ENCODE measurements at regions not wholly inside any gene's neighbourhood (a gene's known extent, or its start where the extent isn't known, plus 50 kb on each side); places are given as distances from the start of the nearest gene placed in this dataset.

DNA sequence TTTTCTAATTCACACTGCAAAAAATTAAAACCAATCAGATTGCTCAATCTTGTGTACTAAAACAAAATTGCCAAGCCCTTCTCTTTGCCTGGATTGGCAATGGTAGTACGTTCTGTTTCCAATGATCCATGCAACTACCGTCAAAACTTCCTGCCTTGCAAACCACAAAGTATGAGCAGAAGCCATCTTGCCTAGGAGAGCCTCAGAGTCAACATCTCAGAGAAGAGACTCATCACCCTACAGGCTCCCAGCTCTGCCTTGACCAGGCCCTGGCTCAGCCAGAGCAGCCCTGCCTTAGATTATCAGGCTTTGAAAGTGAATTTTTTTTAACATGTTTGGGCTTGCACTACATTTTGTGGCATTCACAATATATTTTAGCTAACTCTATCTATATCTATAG, 574.1 kb downstream of the SATB2 start:
- TF ChIP-seq ZNF239 (tag by site-specific recombination; IDR thresholded peaks at IDR 0.05), result no peak
- no peak for TF ChIP-seq ZNF585B (tag by site-specific recombination; IDR thresholded peaks at IDR 0.05)
- no peak for TF ChIP-seq ZNF292 (tag by site-specific recombination; IDR thresholded peaks at IDR 0.05; ENCODE audit: borderline replicate concordance, low read depth)
- TF ChIP-seq ZNF791 (tag by site-specific recombination; IDR thresholded peaks at IDR 0.05), result no peak
- TF ChIP-seq ZNF571 (tag by site-specific recombination; IDR thresholded peaks at IDR 0.05), result no peak
- TF ChIP-seq ZBTB17 (tag by site-specific recombination; IDR thresholded peaks at IDR 0.05), result no peak
- TF ChIP-seq, protein P1, sequence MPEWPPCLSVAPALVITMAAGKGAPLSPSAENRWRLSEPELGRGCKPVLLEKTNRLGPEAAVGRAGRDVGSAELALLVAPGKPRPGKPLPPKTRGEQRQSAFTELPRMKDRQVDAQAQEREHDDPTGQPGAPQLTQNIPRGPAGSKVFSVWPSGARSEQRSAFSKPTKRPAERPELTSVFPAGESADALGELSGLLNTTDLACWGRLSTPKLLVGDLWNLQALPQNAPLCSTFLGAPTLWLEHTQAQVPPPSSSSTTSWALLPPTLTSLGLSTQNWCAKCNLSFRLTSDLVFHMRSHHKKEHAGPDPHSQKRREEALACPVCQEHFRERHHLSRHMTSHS (tag by site-specific recombination; IDR thresholded peaks at IDR 0.05), result no peak
- TF ChIP-seq ZNF707 (tag by site-specific recombination; IDR thresholded peaks at IDR 0.05), result no peak
- no peak for TF ChIP-seq EGR2 (tag by site-specific recombination; IDR thresholded peaks at IDR 0.05; ENCODE audit: low read depth)
- no peak for TF ChIP-seq REST (tag by site-specific recombination; IDR thresholded peaks at IDR 0.05)
- no peak for TF ChIP-seq OSR2 (tag by site-specific recombination; IDR thresholded peaks at IDR 0.05)
- no peak for TF ChIP-seq IKZF3 (tag by site-specific recombination; IDR thresholded peaks at IDR 0.05)
- TF ChIP-seq ZNF280C (tag by site-specific recombination; IDR thresholded peaks at IDR 0.05), result no peak
- no peak for TF ChIP-seq BCL11B (tag by site-specific recombination; IDR thresholded peaks at IDR 0.05; ENCODE audit: low read depth)
- no peak for TF ChIP-seq ZNF362 (tag by site-specific recombination; IDR thresholded peaks at IDR 0.05)
- no peak for TF ChIP-seq ZNF654 (tag by site-specific recombination; IDR thresholded peaks at IDR 0.05; ENCODE audit: low read depth)
- TF ChIP-seq ZNF416 (tag by site-specific recombination; IDR thresholded peaks at IDR 0.05), result no peak
- TF ChIP-seq TCF7L2 (IDR thresholded peaks at IDR 0.05; ENCODE audit: borderline replicate concordance, low read depth, low read length), result no peak
- Histone ChIP-seq H3K9me3 (ENCODE audit: control insufficient read depth, insufficient read depth, low read depth, low read length) (no peaks in the 10 kb centered on the region), H3K4me1 (ENCODE audit: control insufficient read depth, insufficient read depth, low read length) (no peaks in the 10 kb centered on the region), H3K4me3 (ENCODE audit: low read depth, low read length) (no peak overlapping the region), H3K27ac (ENCODE audit: extremely low read depth, low read depth, low read length) (no peak overlapping the region), H3K36me3 (ENCODE audit: control insufficient read depth in 2 of 2, insufficient read depth in 1 of 2, low read length in 2 of 2) (no peaks in the 10 kb centered on the region)
- ChIA-PET POLR2A (no interaction called here), CTCF (no interaction called here)

DNA sequence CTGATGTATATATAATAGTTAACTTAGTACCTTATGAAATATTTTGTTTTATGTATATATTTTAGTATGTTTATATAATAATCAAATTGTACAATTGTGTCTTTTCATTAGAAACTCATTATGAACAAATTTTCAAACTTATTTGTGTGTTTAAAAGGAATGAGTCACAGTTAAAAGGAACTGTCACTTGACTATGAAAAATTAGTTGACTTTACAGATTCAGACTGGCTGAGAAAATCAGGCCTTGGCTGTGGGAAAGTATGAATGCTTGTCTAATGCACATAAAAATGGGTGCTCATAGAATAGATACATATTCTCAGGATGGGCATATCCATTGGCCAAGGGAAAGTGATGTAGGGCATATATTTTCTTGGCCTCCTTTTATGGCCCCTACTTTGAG, 576.8 kb downstream of the SATB2 start:
- Histone ChIP-seq H3K4me3 (ENCODE audit: low read depth, low read length) (no peak overlapping the region), H3K9me3 (ENCODE audit: control insufficient read depth, insufficient read depth, low read depth, low read length) (no peaks in the 10 kb centered on the region), H3K27ac (ENCODE audit: extremely low read depth, low read depth, low read length) (no peak overlapping the region), H3K36me3 (ENCODE audit: control insufficient read depth in 2 of 2, insufficient read depth in 1 of 2, low read length in 2 of 2) (no peaks in the 10 kb centered on the region), H3K4me1 (ENCODE audit: control insufficient read depth, insufficient read depth, low read length) (no peaks in the 10 kb centered on the region)
- ChIA-PET POLR2A (no interaction called here), CTCF (no interaction called here)
- TF ChIP-seq ZNF777 (tag by site-specific recombination; IDR thresholded peaks at IDR 0.05; ENCODE audit: borderline replicate concordance), result no peak
- no peak for TF ChIP-seq ZFP3 (tag by site-specific recombination; IDR thresholded peaks at IDR 0.05; ENCODE audit: low read depth)
- no peak for TF ChIP-seq ZNF501 (tag by site-specific recombination; IDR thresholded peaks at IDR 0.05)
- no peak for TF ChIP-seq ZNF280C (tag by site-specific recombination; IDR thresholded peaks at IDR 0.05)
- TF ChIP-seq ZNF792 (tag by site-specific recombination; IDR thresholded peaks at IDR 0.05), result no peak
- TF ChIP-seq ZNF701 (tag by site-specific recombination; IDR thresholded peaks at IDR 0.05), result no peak
- TF ChIP-seq, protein P2, sequence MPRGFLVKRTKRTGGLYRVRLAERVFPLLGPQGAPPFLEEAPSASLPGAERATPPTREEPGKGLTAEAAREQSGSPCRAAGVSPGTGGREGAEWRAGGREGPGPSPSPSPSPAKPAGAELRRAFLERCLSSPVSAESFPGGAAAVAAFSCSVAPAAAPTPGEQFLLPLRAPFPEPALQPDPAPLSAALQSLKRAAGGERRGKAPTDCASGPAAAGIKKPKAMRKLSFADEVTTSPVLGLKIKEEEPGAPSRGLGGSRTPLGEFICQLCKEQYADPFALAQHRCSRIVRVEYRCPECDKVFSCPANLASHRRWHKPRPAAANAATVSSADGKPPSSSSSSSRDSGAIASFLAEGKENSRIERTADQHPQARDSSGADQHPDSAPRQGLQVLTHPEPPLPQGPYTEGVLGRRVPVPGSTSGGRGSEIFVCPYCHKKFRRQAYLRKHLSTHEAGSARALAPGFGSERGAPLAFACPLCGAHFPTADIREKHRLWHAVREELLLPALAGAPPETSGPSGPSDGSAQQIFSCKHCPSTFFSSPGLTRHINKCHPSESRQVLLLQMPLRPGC (tag by site-specific recombination; IDR thresholded peaks at IDR 0.05), result no peak
- TF ChIP-seq FEZF1 (tag by site-specific recombination; IDR thresholded peaks at IDR 0.05), result no peak
- no peak for TF ChIP-seq ZSCAN16 (tag by site-specific recombination; IDR thresholded peaks at IDR 0.05)
